Smooth muscle cell (in vitro differentiated cells): ENCODE measurements at regions not wholly inside any gene's neighbourhood (a gene's known extent, or its start where the extent isn't known, plus 50 kb on each side); places are given as distances from the start of the nearest gene placed in this dataset.

Experiments used
- DNase-seq: peaks from one replicate; lab custom pipeline; 2025; ENCODE audit not compliant: unreplicated experiment; lab: John Stamatoyannopoulos, UW
- H2AFZ ChIP-seq: fragments of 200-600 bp; sonication (generic); 2 replicates; pipeline ENCODE4 v1.6.0; 2016; ENCODE audit warnings: antibody characterized with exemption, low read depth, mild to moderate bottlenecking
- H3F3A ChIP-seq: fragments of 200-600 bp; sonication (generic); 2 replicates; pipeline ENCODE4 v1.6.0; 2017; ENCODE audit warnings: antibody characterized with exemption, low read depth
- H3K27ac ChIP-seq: fragments of 200-600 bp; sonication (generic); 2 replicates; pipeline ENCODE4 v1.5.1; 2016; ENCODE audit warnings: low read depth, mild to moderate bottlenecking
- H3K27me3 ChIP-seq: fragments of 200-600 bp; sonication (generic); 2 replicates; pipeline ENCODE4 v1.6.1; 2016; ENCODE audit warnings: low read depth, mild to moderate bottlenecking
- H3K36me3 ChIP-seq: fragments of 200-600 bp; sonication (generic); 2 replicates; pipeline ENCODE4 v1.5.1; 2016; ENCODE audit warnings: low read depth
- H3K4me1 ChIP-seq: fragments of 200-600 bp; sonication (generic); 2 replicates; pipeline ENCODE4 v1.5.1; 2016; ENCODE audit warnings: low read depth
- H3K4me2 ChIP-seq: fragments of 200-600 bp; sonication (generic); 2 replicates; pipeline ENCODE4 v1.6.0; 2016; ENCODE audit warnings: mild to moderate bottlenecking
- H3K4me3 ChIP-seq: fragments of 200-600 bp; sonication (generic); 2 replicates; pipeline ENCODE4 v1.5.1; 2016; ENCODE audit warnings: mild to moderate bottlenecking
- H3K79me2 ChIP-seq: fragments of 200-600 bp; sonication (generic); 2 replicates; pipeline ENCODE4 v1.6.0; 2016; ENCODE audit warnings: low read depth, mild to moderate bottlenecking
- H3K9ac ChIP-seq: fragments of 200-600 bp; sonication (generic); 2 replicates; pipeline ENCODE4 v1.6.0; 2016; ENCODE audit warnings: low read depth
- H3K9me3 ChIP-seq: fragments of 200-600 bp; sonication (generic); replicated peaks from 2 replicates; pipeline ENCODE4 v1.5.1; 2016; ENCODE audit warnings: low read depth
- H4K20me1 ChIP-seq: fragments of 200-600 bp; sonication (generic); 2 replicates; pipeline ENCODE4 v1.6.0; 2016; ENCODE audit warnings: low read depth
- WGBS: methylation state at CpG from one replicate; pipeline ENCODE4 v1.1.7; 2016; ENCODE audit warnings: low lambda C conversion rate; 5-methylcytosine and 5-hydroxymethylcytosine counted together
- TF ChIP-seq, protein P1 (sequence below): fragments of 200-600 bp; sonication (generic); IDR thresholded peaks from 2 replicates; pipeline ENCODE4 v1.5.1; 2017; ENCODE audit warnings: borderline replicate concordance, mild to moderate bottlenecking, antibody characterized with exemption; ENCODE audit not compliant: insufficient read depth, poor library complexity, severe bottlenecking

- TF ChIP-seq, protein P1, sequence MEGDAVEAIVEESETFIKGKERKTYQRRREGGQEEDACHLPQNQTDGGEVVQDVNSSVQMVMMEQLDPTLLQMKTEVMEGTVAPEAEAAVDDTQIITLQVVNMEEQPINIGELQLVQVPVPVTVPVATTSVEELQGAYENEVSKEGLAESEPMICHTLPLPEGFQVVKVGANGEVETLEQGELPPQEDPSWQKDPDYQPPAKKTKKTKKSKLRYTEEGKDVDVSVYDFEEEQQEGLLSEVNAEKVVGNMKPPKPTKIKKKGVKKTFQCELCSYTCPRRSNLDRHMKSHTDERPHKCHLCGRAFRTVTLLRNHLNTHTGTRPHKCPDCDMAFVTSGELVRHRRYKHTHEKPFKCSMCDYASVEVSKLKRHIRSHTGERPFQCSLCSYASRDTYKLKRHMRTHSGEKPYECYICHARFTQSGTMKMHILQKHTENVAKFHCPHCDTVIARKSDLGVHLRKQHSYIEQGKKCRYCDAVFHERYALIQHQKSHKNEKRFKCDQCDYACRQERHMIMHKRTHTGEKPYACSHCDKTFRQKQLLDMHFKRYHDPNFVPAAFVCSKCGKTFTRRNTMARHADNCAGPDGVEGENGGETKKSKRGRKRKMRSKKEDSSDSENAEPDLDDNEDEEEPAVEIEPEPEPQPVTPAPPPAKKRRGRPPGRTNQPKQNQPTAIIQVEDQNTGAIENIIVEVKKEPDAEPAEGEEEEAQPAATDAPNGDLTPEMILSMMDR = no peak
- no peak for DNase-seq
- Histone ChIP-seq H3F3A (no peaks in the 10 kb centered on the region), H2AFZ (no peak overlapping the region), H3K36me3 (no peaks in the 10 kb centered on the region), H4K20me1 (no peaks in the 10 kb centered on the region), H3K4me2 (no peak overlapping the region), H3K4me1 (no peaks in the 10 kb centered on the region), H3K9ac (no peak overlapping the region), H3K79me2 (no peaks in the 10 kb centered on the region), H3K4me3 (no peak overlapping the region), H3K27ac (no peak overlapping the region), H3K9me3 (no peaks in the 10 kb centered on the region), H3K27me3 (no peaks in the 10 kb centered on the region)
- 93% methylated on average over 4 of the region's 4 CpGs for WGBS
These were observed 133.6 kb upstream of the JUN start for GRCh38 chr1:58917436-58917835.

GRCh38 chr1:58919226-58919958 lies 135.5 kb upstream of the JUN start:
- no peaks in the 10 kb centered on the region for H3F3A ChIP-seq
- no peaks in the 10 kb centered on the region for H4K20me1 ChIP-seq
- no peak overlapping the region for H3K4me2 ChIP-seq
- DNase-seq = no peak
- no peak overlapping the region for H3K4me3 ChIP-seq
- no peak overlapping the region for H3K27ac ChIP-seq
- no peaks in the 10 kb centered on the region for H3K4me1 ChIP-seq
- H3K79me2 ChIP-seq = no peaks in the 10 kb centered on the region
- TF ChIP-seq, protein P1 = no peak
- H3K27me3 ChIP-seq = no peaks in the 10 kb centered on the region
- H3K9ac ChIP-seq = no peak overlapping the region
- 91% methylated on average over 9 of the region's 9 CpGs for WGBS
- H3K9me3 ChIP-seq = no peaks in the 10 kb centered on the region
- H2AFZ ChIP-seq = no peak overlapping the region
- no peaks in the 10 kb centered on the region for H3K36me3 ChIP-seq

DNA sequence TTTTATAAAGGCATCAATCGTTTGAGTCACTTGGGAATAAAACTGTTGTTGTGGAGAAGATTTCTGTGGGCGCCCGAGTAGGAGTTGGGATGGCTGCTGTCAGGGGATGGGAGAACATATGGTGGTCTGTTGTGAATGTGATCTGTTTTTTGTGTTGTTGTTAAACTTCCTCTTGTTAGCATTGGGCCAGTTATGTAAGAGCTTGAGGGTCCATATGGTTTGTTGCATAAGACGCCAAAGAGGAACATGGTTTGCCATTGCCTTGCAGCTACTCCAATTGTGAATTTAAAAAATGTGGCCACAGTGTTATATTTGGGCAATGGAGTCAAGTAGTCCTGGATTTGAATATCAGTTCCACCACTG lies 136.1 kb upstream of the JUN start:
- Histone ChIP-seq H3F3A (no peaks in the 10 kb centered on the region), H3K4me2 (no peak overlapping the region), H2AFZ (no peak overlapping the region), H3K9ac (no peak overlapping the region), H4K20me1 (no peaks in the 10 kb centered on the region), H3K4me1 (no peaks in the 10 kb centered on the region), H3K27me3 (no peaks in the 10 kb centered on the region), H3K27ac (no peak overlapping the region), H3K79me2 (no peaks in the 10 kb centered on the region), H3K36me3 (no peaks in the 10 kb centered on the region), H3K4me3 (no peak overlapping the region), H3K9me3 (no peaks in the 10 kb centered on the region)
- WGBS = 90% methylated on average over 4 of the region's 4 CpGs
- no peak for DNase-seq
- TF ChIP-seq, protein P1 = no peak

DNA sequence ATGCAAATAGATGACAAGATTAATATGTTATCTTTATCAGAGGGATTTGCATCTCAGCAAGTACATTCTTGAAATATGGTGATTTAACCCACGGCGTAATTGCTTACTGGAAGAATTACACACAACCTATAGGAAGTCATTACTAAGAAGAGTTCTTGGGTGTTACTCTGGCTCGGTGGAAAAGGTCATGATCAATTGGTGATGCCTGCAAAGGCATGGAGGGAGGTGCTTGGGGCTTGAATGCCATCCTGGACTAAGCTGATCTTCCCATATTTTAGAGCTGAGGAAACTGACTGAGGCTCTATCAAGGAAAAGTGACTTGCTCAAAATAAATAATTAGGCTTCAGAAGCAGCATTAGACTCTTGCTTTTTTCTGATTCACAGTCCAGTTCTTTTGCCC lies 137.5 kb upstream of the JUN start:
- Histone ChIP-seq H3K9ac (no peak overlapping the region), H3K79me2 (no peaks in the 10 kb centered on the region), H3K27ac (no peak overlapping the region), H3F3A (no peaks in the 10 kb centered on the region), H3K36me3 (no peaks in the 10 kb centered on the region), H3K4me1 (no peaks in the 10 kb centered on the region), H3K4me2 (no peak overlapping the region), H3K27me3 (no peaks in the 10 kb centered on the region), H3K9me3 (no peaks in the 10 kb centered on the region), H4K20me1 (no peaks in the 10 kb centered on the region), H2AFZ (no peak overlapping the region), H3K4me3 (no peak overlapping the region)
- WGBS = 67% methylated on average over 3 of the region's 3 CpGs
- no peak for DNase-seq
- TF ChIP-seq, protein P1 = no peak
